NCI-H460 (cell line): ENCODE measurements at regions not wholly inside any gene's neighbourhood (a gene's known extent, or its start where the extent isn't known, plus 50 kb on each side); places are given as distances from the start of the nearest gene placed in this dataset.

Experiments used
- DNase-seq: peaks from one replicate; pipeline ENCODE4 v3.0.0-alpha.2; 2016; ENCODE audit warnings: low read depth; ENCODE audit errors: extremely low read depth

GRCh38 chr5:118228489-118228888 is 759.9 kb downstream of the DTWD2 start:
- DNase-seq = no peak

GRCh38 chr5:118224546-118224945 is 763.8 kb downstream of the DTWD2 start:
- no peak for DNase-seq

GRCh38 chr5:118220556-118221195 is 767.7 kb downstream of the DTWD2 start:
- no peak for DNase-seq

GRCh38 chr5:118211606-118212005 is 776.7 kb downstream of the DTWD2 start:
- DNase-seq = no peak

GRCh38 chr5:118208031-118208453 is 780.3 kb downstream of the DTWD2 start:
- DNase-seq = no peak

GRCh38 chr5:118199801-118200200 is 788.5 kb downstream of the DTWD2 start:
- DNase-seq = no peak

- no peak for DNase-seq
These were observed 792.1 kb downstream of the DTWD2 start for GRCh38 chr5:118196229-118196628.

- DNase-seq = no peak
These were observed 793.1 kb downstream of the DTWD2 start for GRCh38 chr5:118195211-118195610.

GRCh38 chr5:118193194-118193905 is 795.0 kb downstream of the DTWD2 start:
- DNase-seq = no peak

- no peak for DNase-seq
These were observed 803.3 kb downstream of the DTWD2 start for GRCh38 chr5:118185018-118185417.

GRCh38 chr5:118176146-118176545 is 812.2 kb downstream of the DTWD2 start:
- DNase-seq = no peak

GRCh38 chr5:118174671-118175070 is 813.7 kb downstream of the DTWD2 start:
- DNase-seq = no peak

GRCh38 chr5:118173340-118173739 is 815.0 kb downstream of the DTWD2 start:
- no peak for DNase-seq

GRCh38 chr5:118165619-118166018 is 822.7 kb downstream of the DTWD2 start:
- no peak for DNase-seq

GRCh38 chr5:118156181-118156580 is 832.2 kb downstream of the DTWD2 start:
- no peak for DNase-seq

- DNase-seq = no peak
These were observed 841.5 kb downstream of the DTWD2 start for GRCh38 chr5:118146824-118147223.

- DNase-seq = no peak
These were observed 843.8 kb downstream of the DTWD2 start for GRCh38 chr5:118144540-118144939.

GRCh38 chr5:118139361-118139760 is 849.0 kb downstream of the DTWD2 start:
- no peak for DNase-seq

- no peak for DNase-seq
These were observed 862.2 kb downstream of the DTWD2 start for GRCh38 chr5:118126159-118126558.

GRCh38 chr5:118125687-118126086 is 862.7 kb downstream of the DTWD2 start:
- DNase-seq = no peak

GRCh38 chr5:118121258-118121657 is 867.1 kb downstream of the DTWD2 start:
- no peak for DNase-seq

GRCh38 chr5:118115791-118116190 is 872.6 kb downstream of the DTWD2 start:
- no peak for DNase-seq
